GM12865 (cell line): ENCODE measurements at regions not wholly inside any gene's neighbourhood (a gene's known extent, or its start where the extent isn't known, plus 50 kb on each side); places are given as distances from the start of the nearest gene placed in this dataset.

Experiments
- DNase-seq: peaks from one replicate; pipeline ENCODE4 v3.0.0; 2010; ENCODE audit warnings: low read depth
- H3K4me3 ChIP-seq: 2 replicates; pipeline ENCODE4 v1.5.1; 2011; ENCODE audit warnings: mild to moderate bottlenecking, low read depth, low read length, control low read depth
- TF ChIP-seq, protein P1 (sequence below): IDR thresholded peaks from 2 replicates; pipeline ENCODE4 v1.5.1; 2011; ENCODE audit warnings: low read length, control low read depth, low read depth, inconsistent platforms; ENCODE audit not compliant: insufficient read depth; ENCODE audit errors: missing control alignments

DNA sequence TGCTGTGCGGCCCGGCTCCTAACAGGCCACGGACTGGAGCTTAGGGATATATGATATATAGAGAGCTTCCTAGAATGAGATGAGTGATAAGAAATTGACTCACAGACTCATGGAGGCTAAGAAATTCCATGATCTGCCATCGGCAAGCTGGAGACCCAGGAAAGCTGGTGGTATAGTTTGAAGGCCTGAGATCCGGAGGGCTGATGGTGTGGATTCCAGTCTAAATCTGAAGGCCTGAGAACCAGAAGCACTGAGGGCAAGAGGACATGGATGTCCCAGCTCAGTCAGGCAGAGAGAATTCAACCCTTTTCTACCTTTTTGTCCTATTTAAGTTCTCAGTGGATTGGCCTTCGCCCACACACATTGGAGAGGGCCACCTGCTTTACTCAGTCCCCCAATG is 564.8 kb downstream of the TBC1D22A start:
- DNase-seq: no peak
- TF ChIP-seq, protein P1, sequence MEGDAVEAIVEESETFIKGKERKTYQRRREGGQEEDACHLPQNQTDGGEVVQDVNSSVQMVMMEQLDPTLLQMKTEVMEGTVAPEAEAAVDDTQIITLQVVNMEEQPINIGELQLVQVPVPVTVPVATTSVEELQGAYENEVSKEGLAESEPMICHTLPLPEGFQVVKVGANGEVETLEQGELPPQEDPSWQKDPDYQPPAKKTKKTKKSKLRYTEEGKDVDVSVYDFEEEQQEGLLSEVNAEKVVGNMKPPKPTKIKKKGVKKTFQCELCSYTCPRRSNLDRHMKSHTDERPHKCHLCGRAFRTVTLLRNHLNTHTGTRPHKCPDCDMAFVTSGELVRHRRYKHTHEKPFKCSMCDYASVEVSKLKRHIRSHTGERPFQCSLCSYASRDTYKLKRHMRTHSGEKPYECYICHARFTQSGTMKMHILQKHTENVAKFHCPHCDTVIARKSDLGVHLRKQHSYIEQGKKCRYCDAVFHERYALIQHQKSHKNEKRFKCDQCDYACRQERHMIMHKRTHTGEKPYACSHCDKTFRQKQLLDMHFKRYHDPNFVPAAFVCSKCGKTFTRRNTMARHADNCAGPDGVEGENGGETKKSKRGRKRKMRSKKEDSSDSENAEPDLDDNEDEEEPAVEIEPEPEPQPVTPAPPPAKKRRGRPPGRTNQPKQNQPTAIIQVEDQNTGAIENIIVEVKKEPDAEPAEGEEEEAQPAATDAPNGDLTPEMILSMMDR: no peak
- H3K4me3 ChIP-seq: no peak overlapping the region

- TF ChIP-seq, protein P1: no peak
- no peak overlapping the region for H3K4me3 ChIP-seq
- DNase-seq: no peak
Observed at GRCh38 chr22:47325249-47325648, 562.8 kb downstream of the TBC1D22A start.

- DNase-seq: no peak
- no peak overlapping the region for H3K4me3 ChIP-seq
- TF ChIP-seq, protein P1: no peak
Observed at GRCh38 chr22:47324435-47324990, 562.1 kb downstream of the TBC1D22A start.

- TF ChIP-seq, protein P1: no peak
- H3K4me3 ChIP-seq: no peak overlapping the region
- no peak for DNase-seq
Observed at GRCh38 chr22:47323518-47323917, 561.1 kb downstream of the TBC1D22A start.

GRCh38 chr22:47322854-47323253 is 560.4 kb downstream of the TBC1D22A start:
- TF ChIP-seq, protein P1: no peak
- no peak for DNase-seq
- no peak overlapping the region for H3K4me3 ChIP-seq

DNA sequence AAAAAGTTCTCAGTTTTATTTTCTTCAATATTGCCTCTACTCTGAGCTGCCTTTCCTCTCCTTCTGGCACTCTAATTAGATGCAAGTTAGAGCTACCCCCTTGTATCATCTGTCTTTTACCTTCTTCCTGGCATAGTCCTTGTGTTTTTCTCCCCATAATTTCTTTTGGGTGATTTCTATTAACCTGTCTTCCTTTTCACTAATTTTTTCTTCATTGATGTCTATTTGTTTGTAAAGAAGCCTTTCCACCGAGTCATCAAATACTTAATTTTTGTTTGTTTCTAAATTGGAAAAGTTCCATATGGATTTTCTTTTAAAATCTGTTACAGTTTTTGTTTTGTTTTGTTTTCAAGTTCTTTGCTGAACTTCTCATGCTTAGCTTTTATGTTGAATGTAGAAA is 558.1 kb downstream of the TBC1D22A start:
- no peak for DNase-seq
- no peak overlapping the region for H3K4me3 ChIP-seq
- TF ChIP-seq, protein P1: no peak

- no peak for DNase-seq
- TF ChIP-seq, protein P1: no peak
- H3K4me3 ChIP-seq: no peak overlapping the region
Observed at GRCh38 chr22:47318041-47318737, 555.7 kb downstream of the TBC1D22A start.
